ENCODE measurements at regions not wholly inside any gene's neighbourhood (a gene's known extent, or its start where the extent isn't known, plus 50 kb on each side); places are given as distances from the start of the nearest gene placed in this dataset.

GRCh38 chr13:90519157-90519556, 828.3 kb upstream of the MIR17HG start:
- no peak for DNase-seq

GRCh38 chr13:90526711-90527110, 820.8 kb upstream of the MIR17HG start:
- DNase-seq, result no peak

GRCh38 chr13:90531744-90532143, 815.7 kb upstream of the MIR17HG start:
- DNase-seq, result no peak

GRCh38 chr13:90532861-90533492, 814.5 kb upstream of the MIR17HG start:
- DNase-seq, result no peak

GRCh38 chr13:90533866-90534265, 813.6 kb upstream of the MIR17HG start:
- DNase-seq, result peak in 2 of 3 donors; percentile 12 to 22

- peak in 1 of 3 donors; percentile 7 for DNase-seq
Measured at GRCh38 chr13:90534617-90535370, 812.7 kb upstream of the MIR17HG start.

GRCh38 chr13:90535421-90535820, 812.1 kb upstream of the MIR17HG start:
- DNase-seq, result no peak

- DNase-seq, result no peak
Measured at GRCh38 chr13:90538063-90538462, 809.4 kb upstream of the MIR17HG start.

- no peak for DNase-seq
Measured at GRCh38 chr13:90541346-90541745, 806.1 kb upstream of the MIR17HG start.

- DNase-seq, result no peak
Measured at GRCh38 chr13:90542959-90543505, 804.5 kb upstream of the MIR17HG start.

GRCh38 chr13:90545070-90545840, 802.2 kb upstream of the MIR17HG start:
- DNase-seq, result no peak

GRCh38 chr13:90547272-90547790, 800.2 kb upstream of the MIR17HG start:
- DNase-seq, result no peak

GRCh38 chr13:90551253-90551652, 796.2 kb upstream of the MIR17HG start:
- no peak for DNase-seq

GRCh38 chr13:90552702-90553101, 794.8 kb upstream of the MIR17HG start:
- no peak for DNase-seq

GRCh38 chr13:90553159-90553558, 794.3 kb upstream of the MIR17HG start:
- DNase-seq, result no peak

GRCh38 chr13:90557626-90558025, 789.9 kb upstream of the MIR17HG start:
- peak in 1 of 3 donors; percentile 26 for DNase-seq

GRCh38 chr13:90562443-90562842, 785.0 kb upstream of the MIR17HG start:
- DNase-seq, result no peak

- no peak for DNase-seq
Measured at GRCh38 chr13:90564096-90564495, 783.4 kb upstream of the MIR17HG start.

- DNase-seq, result no peak
Measured at GRCh38 chr13:90564566-90564965, 782.9 kb upstream of the MIR17HG start.

GRCh38 chr13:90565985-90566713, 781.3 kb upstream of the MIR17HG start:
- DNase-seq, result no peak

- DNase-seq, result no peak
Measured at GRCh38 chr13:90568165-90568564, 779.3 kb upstream of the MIR17HG start.

GRCh38 chr13:90576067-90576466, 771.4 kb upstream of the MIR17HG start:
- DNase-seq, result no peak
